ENCODE measurements at regions not wholly inside any gene's neighbourhood (a gene's known extent, or its start where the extent isn't known, plus 50 kb on each side); places are given as distances from the start of the nearest gene placed in this dataset.

- intact Hi-C loops (cut with micrococcal nuclease; ENCODE audit: unreplicated experiment) (no loop called here), in situ Hi-C loops (cut with MboI) (no loop called here)
- POLR2A ChIA-PET: no interaction called here
- BruUV-seq (replicated peaks): no TSS peak
- Histone ChIP-seq H3K79me2 (ENCODE audit: control insufficient read depth, insufficient read depth, low read length) (no peaks in the 10 kb centered on the region), H3K4me2 (ENCODE audit: control insufficient read depth, insufficient read depth) (no peak overlapping the region), H3K9ac (ENCODE audit: control insufficient read depth, insufficient read depth, low read length) (no peak overlapping the region), H3K4me1 (ENCODE audit: control insufficient read depth, insufficient read depth, low read length) (no peaks in the 10 kb centered on the region), H3K9me3 (replicated peaks; ENCODE audit: control insufficient read depth, insufficient read depth, low read length) (no peaks in the 10 kb centered on the region), H2AFZ (ENCODE audit: control insufficient read depth, low read depth, low read length) (no peak overlapping the region), H3K27ac (ENCODE audit: control insufficient read depth, insufficient read depth) (no peak overlapping the region), H4K20me1 (ENCODE audit: control insufficient read depth, insufficient read depth) (no peaks in the 10 kb centered on the region), H3K4me3 (no peak overlapping the region), H3K27me3 (replicated peaks in 1 of 2; ENCODE audit: control insufficient read depth in 2 of 2, insufficient read depth in 2 of 2, low read length in 1 of 2) (no peaks in the 10 kb centered on the region; a peak in 1 of 4 replicates), H3K36me3 (ENCODE audit: control insufficient read depth in 2 of 2, insufficient read depth in 2 of 2, low read length in 1 of 2) (no peaks in the 10 kb centered on the region)
- TF ChIP-seq RBBP5 (conservative IDR thresholded peaks at IDR 0.05): no peak
- no peak for TF ChIP-seq STAT1 (conservative IDR thresholded peaks at IDR 0.05)
- no peak for TF ChIP-seq TCF12 (IDR thresholded peaks at IDR 0.05; ENCODE audit: low read depth, low read length)
- TF ChIP-seq ZNF24 (IDR thresholded peaks at IDR 0.05): no peak
- SMC1A ChIA-PET (ENCODE audit: uncharacterized antibody, unreplicated experiment): no interaction called here
- WGBS (ENCODE audit: insufficient coverage, insufficient replicate concordance, low lambda C conversion rate, missing lambda C conversion rate): 43% methylated on average over 2 of the region's 2 CpGs
- no peak for FAIRE-seq
- no peak for DNase-seq (ENCODE audit: low read depth, low spot score)
- ATAC-seq: no peak
- RAD21 ChIA-PET (ENCODE audit: unreplicated experiment): no interaction called here
- CTCF ChIA-PET: interaction anchor here (1.3 kb wide), 1 partner anchor 11 kb away, joined by 4 read pairs; no protein-coding TSS in a partner anchor
These were observed 228.8 kb downstream of the NR2F1-AS1 start for GRCh38 chr5:93352186-93352585.

GRCh38 chr5:93349613-93350012 lies 231.4 kb downstream of the NR2F1-AS1 start:
- in situ Hi-C loops (cut with MboI) (no loop called here), intact Hi-C loops (cut with micrococcal nuclease; ENCODE audit: unreplicated experiment) (no loop called here)
- no peaks in the 10 kb centered on the region for H3K4me1 ChIP-seq (ENCODE audit: control insufficient read depth, insufficient read depth, low read length)
- DNase-seq (ENCODE audit: low read depth, low spot score) (no peak), FAIRE-seq (no peak), ATAC-seq (0 out of 3 replicates have a peak, but pooled peaks have one; percentile 18)
- no peaks in the 10 kb centered on the region for H3K9me3 ChIP-seq (replicated peaks; ENCODE audit: control insufficient read depth, insufficient read depth, low read length)
- H3K36me3 ChIP-seq (ENCODE audit: control insufficient read depth in 2 of 2, insufficient read depth in 2 of 2, low read length in 1 of 2): no peaks in the 10 kb centered on the region
- no peak overlapping the region for H3K4me3 ChIP-seq
- ChIA-PET CTCF (no interaction called here), SMC1A (ENCODE audit: uncharacterized antibody, unreplicated experiment) (no interaction called here), RAD21 (ENCODE audit: unreplicated experiment) (no interaction called here), POLR2A (interaction anchor here (0.8 kb wide), 1 partner anchor 51 kb away, joined by 3 read pairs; no protein-coding TSS in a partner anchor)
- H3K27me3 ChIP-seq (replicated peaks in 1 of 2; ENCODE audit: control insufficient read depth in 2 of 2, insufficient read depth in 2 of 2, low read length in 1 of 2): no peaks in the 10 kb centered on the region; a peak in 1 of 4 replicates
- no peaks in the 10 kb centered on the region for H4K20me1 ChIP-seq (ENCODE audit: control insufficient read depth, insufficient read depth)
- WGBS (ENCODE audit: insufficient coverage, insufficient replicate concordance, low lambda C conversion rate, missing lambda C conversion rate): 2% methylated on average over 3 of the region's 3 CpGs
- no peak overlapping the region for H3K27ac ChIP-seq (ENCODE audit: control insufficient read depth, insufficient read depth)
- no peak overlapping the region for H3K4me2 ChIP-seq (ENCODE audit: control insufficient read depth, insufficient read depth)
- no peak overlapping the region for H2AFZ ChIP-seq (ENCODE audit: control insufficient read depth, low read depth, low read length)
- BruUV-seq (replicated peaks): no TSS peak
- no peak overlapping the region for H3K9ac ChIP-seq (ENCODE audit: control insufficient read depth, insufficient read depth, low read length)
- H3K79me2 ChIP-seq (ENCODE audit: control insufficient read depth, insufficient read depth, low read length): no peaks in the 10 kb centered on the region
- TF ChIP-seq KLF5 (IDR thresholded peaks at IDR 0.05; ENCODE audit: partially characterized antibody): no peak
- TF ChIP-seq ESRRA (IDR thresholded peaks at IDR 0.05; ENCODE audit: low read length): no peak
- no peak for TF ChIP-seq REST (IDR thresholded peaks at IDR 0.05; ENCODE audit: low read depth, low read length)
- no peak for TF ChIP-seq SPI1 (IDR thresholded peaks at IDR 0.05; ENCODE audit: borderline replicate concordance, insufficient read depth, low read depth, low read length)
- no peak for TF ChIP-seq SREBF2 (IDR thresholded peaks at IDR 0.05; ENCODE audit: low read length)
- TF ChIP-seq ZNF207 (IDR thresholded peaks at IDR 0.05; ENCODE audit: borderline replicate concordance): no peak
- TF ChIP-seq BCL11A (IDR thresholded peaks at IDR 0.05; ENCODE audit: low read depth, low read length): no peak
- no peak for TF ChIP-seq GATAD2B (conservative IDR thresholded peaks at IDR 0.05; ENCODE audit: low read depth)

Data from GM12878 (cell line).